ENCODE measurements at regions not wholly inside any gene's neighbourhood (a gene's known extent, or its start where the extent isn't known, plus 50 kb on each side); places are given as distances from the start of the nearest gene placed in this dataset.

DNA sequence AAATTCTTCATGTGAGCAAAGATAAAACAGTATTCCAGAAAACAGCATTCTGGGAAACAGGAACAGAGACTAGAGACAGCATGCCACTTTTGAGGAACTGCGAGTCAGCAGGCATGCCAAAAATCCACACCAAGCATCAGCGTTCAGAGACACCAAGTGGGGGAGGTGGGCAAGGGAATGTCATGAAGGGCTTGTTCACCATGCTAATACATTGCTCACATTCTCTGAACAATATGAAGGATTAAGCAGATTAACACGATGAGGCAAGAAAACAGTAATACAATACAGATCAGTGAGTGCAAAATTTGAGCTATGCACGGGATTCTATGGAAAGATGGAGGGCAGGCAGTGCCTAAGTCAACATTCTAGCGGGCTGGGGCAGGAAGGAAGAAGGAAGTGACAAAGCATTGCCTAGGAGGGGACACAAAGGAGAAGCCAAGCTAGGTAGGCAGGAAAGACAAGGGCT, 278.3 kb downstream of the FBXW7 start:
- no peak overlapping the region for H3K9ac ChIP-seq (ENCODE audit: insufficient read depth, low read length, poor library complexity, severe bottlenecking)
- H3K4me1 ChIP-seq (ENCODE audit: control insufficient read depth in 1 of 2, insufficient read depth in 2 of 2, low read length in 2 of 2): peaks cover 10 to 11% of the 10 kb centered on the region in 2 donors
- H3K9me3 ChIP-seq (replicated peaks in 1 of 2; ENCODE audit: control insufficient read depth in 1 of 2, insufficient read depth in 1 of 2, low read length in 2 of 2): no peaks in the 10 kb centered on the region
- WGBS (ENCODE audit: insufficient coverage): 0% methylated on average over 1 of the region's 5 CpGs
- H3K27me3 ChIP-seq (ENCODE audit: control insufficient read depth in 2 of 2, insufficient read depth in 2 of 2, low read length in 2 of 2): no peaks in the 10 kb centered on the region
- Mint-ChIP-seq H3K27me3 (ENCODE audit: low read depth in 3 of 3) (no peaks in the 10 kb centered on the region), H3K36me3 (no peaks in the 10 kb centered on the region), H3K9me3 (peaks cover 0 to 4% (median 2%) of the 10 kb centered on the region in 7 donors), H3K4me3 (no peak overlapping the region), H3K4me1 (no peaks in the 10 kb centered on the region), H3K27ac (no peak overlapping the region)
- H4K20me1 ChIP-seq (ENCODE audit: insufficient read depth, low read length): no peaks in the 10 kb centered on the region
- no peaks in the 10 kb centered on the region for H3K79me2 ChIP-seq (ENCODE audit: insufficient read depth, low read length)
- H3K27ac ChIP-seq (ENCODE audit: low read depth in 1 of 2, low read length in 2 of 2): no peak overlapping the region
- H3K36me3 ChIP-seq (replicated peaks in 1 of 2; ENCODE audit: control insufficient read depth in 1 of 2, insufficient read depth in 2 of 2, low read length in 2 of 2): no peaks in the 10 kb centered on the region
- H3K4me3 ChIP-seq (replicated peaks in 1 of 3; ENCODE audit: low read depth in 2 of 3, low read length in 3 of 3): no peak overlapping the region
- TF ChIP-seq, protein P1, sequence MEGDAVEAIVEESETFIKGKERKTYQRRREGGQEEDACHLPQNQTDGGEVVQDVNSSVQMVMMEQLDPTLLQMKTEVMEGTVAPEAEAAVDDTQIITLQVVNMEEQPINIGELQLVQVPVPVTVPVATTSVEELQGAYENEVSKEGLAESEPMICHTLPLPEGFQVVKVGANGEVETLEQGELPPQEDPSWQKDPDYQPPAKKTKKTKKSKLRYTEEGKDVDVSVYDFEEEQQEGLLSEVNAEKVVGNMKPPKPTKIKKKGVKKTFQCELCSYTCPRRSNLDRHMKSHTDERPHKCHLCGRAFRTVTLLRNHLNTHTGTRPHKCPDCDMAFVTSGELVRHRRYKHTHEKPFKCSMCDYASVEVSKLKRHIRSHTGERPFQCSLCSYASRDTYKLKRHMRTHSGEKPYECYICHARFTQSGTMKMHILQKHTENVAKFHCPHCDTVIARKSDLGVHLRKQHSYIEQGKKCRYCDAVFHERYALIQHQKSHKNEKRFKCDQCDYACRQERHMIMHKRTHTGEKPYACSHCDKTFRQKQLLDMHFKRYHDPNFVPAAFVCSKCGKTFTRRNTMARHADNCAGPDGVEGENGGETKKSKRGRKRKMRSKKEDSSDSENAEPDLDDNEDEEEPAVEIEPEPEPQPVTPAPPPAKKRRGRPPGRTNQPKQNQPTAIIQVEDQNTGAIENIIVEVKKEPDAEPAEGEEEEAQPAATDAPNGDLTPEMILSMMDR (IDR thresholded peaks at IDR 0.05): no peak
- no peak overlapping the region for H2AFZ ChIP-seq (ENCODE audit: insufficient read depth, low read depth, low read length, poor library complexity, severe bottlenecking)
- H3K4me2 ChIP-seq (replicated peaks; ENCODE audit: extremely low read depth, low read length, poor library complexity, severe bottlenecking): no peak overlapping the region
- no peak for DNase-seq
- intact Hi-C loops (cut with micrococcal nuclease): no loop called here

DNA sequence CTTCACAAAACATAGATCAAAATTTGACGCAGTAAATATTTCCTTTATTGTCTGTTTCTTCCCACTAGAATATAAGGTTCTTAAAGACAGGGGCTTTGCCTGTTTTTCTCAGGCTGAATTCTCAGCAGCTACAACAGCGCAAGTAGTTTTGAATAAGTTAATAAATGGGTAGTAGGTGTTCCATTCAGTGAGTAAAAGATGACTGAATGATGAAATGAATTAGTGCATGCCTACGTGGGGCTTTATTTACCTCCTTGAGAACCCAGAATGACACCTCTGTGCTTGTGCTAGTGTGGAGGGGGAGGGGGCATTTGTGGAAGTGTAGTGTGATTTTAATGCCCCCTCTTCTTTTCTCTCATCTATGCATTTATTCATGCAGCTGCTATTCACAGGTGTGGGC, 278.9 kb downstream of the FBXW7 start:
- no peak for DNase-seq
- WGBS (ENCODE audit: insufficient coverage): 80% methylated on average over 2 of the region's 3 CpGs
- no peaks in the 10 kb centered on the region for H3K36me3 Mint-ChIP-seq
- H3K4me1 Mint-ChIP-seq: no peaks in the 10 kb centered on the region
- H4K20me1 ChIP-seq (ENCODE audit: insufficient read depth, low read length): no peaks in the 10 kb centered on the region
- H2AFZ ChIP-seq (ENCODE audit: insufficient read depth, low read depth, low read length, poor library complexity, severe bottlenecking): no peak overlapping the region
- no peaks in the 10 kb centered on the region for H3K79me2 ChIP-seq (ENCODE audit: insufficient read depth, low read length)
- H3K9ac ChIP-seq (ENCODE audit: insufficient read depth, low read length, poor library complexity, severe bottlenecking): no peak overlapping the region
- TF ChIP-seq, protein P1 (IDR thresholded peaks at IDR 0.05): no peak
- H3K9me3 Mint-ChIP-seq: peaks cover 0 to 4% (median 2%) of the 10 kb centered on the region in 7 donors
- H3K27me3 Mint-ChIP-seq (ENCODE audit: low read depth in 3 of 3): no peaks in the 10 kb centered on the region
- peaks cover 10 to 11% of the 10 kb centered on the region in 2 donors for H3K4me1 ChIP-seq (ENCODE audit: control insufficient read depth in 1 of 2, insufficient read depth in 2 of 2, low read length in 2 of 2)
- intact Hi-C loops (cut with micrococcal nuclease): no loop called here
- H3K36me3 ChIP-seq (replicated peaks in 1 of 2; ENCODE audit: control insufficient read depth in 1 of 2, insufficient read depth in 2 of 2, low read length in 2 of 2): no peaks in the 10 kb centered on the region
- H3K4me2 ChIP-seq (replicated peaks; ENCODE audit: extremely low read depth, low read length, poor library complexity, severe bottlenecking): no peak overlapping the region
- no peaks in the 10 kb centered on the region for H3K27me3 ChIP-seq (ENCODE audit: control insufficient read depth in 2 of 2, insufficient read depth in 2 of 2, low read length in 2 of 2)
- H3K4me3 ChIP-seq (replicated peaks in 1 of 3; ENCODE audit: low read depth in 2 of 3, low read length in 3 of 3): no peak overlapping the region
- H3K9me3 ChIP-seq (replicated peaks in 1 of 2; ENCODE audit: control insufficient read depth in 1 of 2, insufficient read depth in 1 of 2, low read length in 2 of 2): no peaks in the 10 kb centered on the region
- H3K4me3 Mint-ChIP-seq: no peak overlapping the region
- H3K27ac Mint-ChIP-seq: no peak overlapping the region
- H3K27ac ChIP-seq (ENCODE audit: low read depth in 1 of 2, low read length in 2 of 2): no peak overlapping the region

Data from CD14-positive monocyte (primary cell).